ENCODE measurements at regions not wholly inside any gene's neighbourhood (a gene's known extent, or its start where the extent isn't known, plus 50 kb on each side); places are given as distances from the start of the nearest gene placed in this dataset.
"Not testable (repeated sequence)": the region's sequence is repeated elsewhere in the genome, so short reads cannot be mapped to it uniquely, and the experiment has no call there.

DNA sequence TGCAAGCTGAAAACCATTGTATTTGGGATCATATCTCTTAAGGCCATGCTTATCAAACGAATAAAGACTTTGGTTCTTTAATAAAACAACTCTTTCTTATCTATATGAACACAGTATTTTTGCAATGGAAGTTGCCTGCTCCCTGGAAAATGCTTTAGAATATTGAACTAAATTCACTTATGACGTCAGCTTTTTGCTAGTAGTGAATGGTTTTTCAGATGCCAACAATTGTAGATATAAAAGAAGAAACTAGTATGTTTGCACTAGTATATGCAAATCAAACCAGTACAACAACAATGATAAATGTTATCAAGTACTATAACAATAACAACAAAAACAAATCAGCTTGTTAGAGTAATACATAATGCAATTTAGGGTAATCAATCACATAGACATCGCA is 1462.9 kb downstream of the SUCLG1 start:
- DNase-seq (ENCODE audit: low read depth, low spot score) = no peak
- Histone ChIP-seq H3K4me3 (no peak overlapping the region), H3K9me3 (ENCODE audit: low read depth, low read length) (no peaks in the 10 kb centered on the region), H3K27ac (no peak overlapping the region), H3K36me3 (ENCODE audit: insufficient read depth, low read length) (no peaks in the 10 kb centered on the region), H3K9ac (ENCODE audit: insufficient read length) (no peak overlapping the region)
- no peak for TF ChIP-seq EZH2 (IDR thresholded peaks at IDR 0.05)

DNA sequence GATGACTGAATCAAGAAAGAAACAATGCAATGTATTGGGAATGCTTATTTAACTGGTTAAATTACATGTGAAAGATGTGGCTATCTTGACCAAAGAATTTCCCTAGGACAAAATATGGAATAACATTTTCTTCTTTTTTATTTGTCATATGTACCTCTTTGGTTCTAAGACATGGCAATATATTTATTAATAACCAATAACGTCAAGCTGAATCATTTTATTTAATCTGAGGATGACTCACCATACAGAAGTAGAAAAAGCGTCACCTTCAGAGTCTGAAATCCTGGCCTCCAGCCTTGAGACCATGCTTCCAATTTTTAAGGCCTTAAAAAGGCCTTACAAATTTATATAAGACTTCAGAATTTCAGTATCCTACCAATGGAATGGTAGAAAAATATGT is 1464.9 kb downstream of the SUCLG1 start:
- H3K27ac ChIP-seq = no peak overlapping the region
- no peaks in the 10 kb centered on the region for H3K36me3 ChIP-seq (ENCODE audit: insufficient read depth, low read length)
- no peak for DNase-seq (ENCODE audit: low read depth, low spot score)
- no peak overlapping the region for H3K4me3 ChIP-seq
- no peak overlapping the region for H3K9ac ChIP-seq (ENCODE audit: insufficient read length)
- H3K9me3 ChIP-seq (ENCODE audit: low read depth, low read length) = no peaks in the 10 kb centered on the region
- TF ChIP-seq POLR2AphosphoS5 (IDR thresholded peaks at IDR 0.05; ENCODE audit: borderline replicate concordance, low read depth, low read length) (no peak), EZH2 (IDR thresholded peaks at IDR 0.05) (no peak), FOXP2 (optimal IDR thresholded peaks at IDR 0.05; ENCODE audit: control extremely low read depth, extremely low read length, insufficient read depth) (no peak)

DNA sequence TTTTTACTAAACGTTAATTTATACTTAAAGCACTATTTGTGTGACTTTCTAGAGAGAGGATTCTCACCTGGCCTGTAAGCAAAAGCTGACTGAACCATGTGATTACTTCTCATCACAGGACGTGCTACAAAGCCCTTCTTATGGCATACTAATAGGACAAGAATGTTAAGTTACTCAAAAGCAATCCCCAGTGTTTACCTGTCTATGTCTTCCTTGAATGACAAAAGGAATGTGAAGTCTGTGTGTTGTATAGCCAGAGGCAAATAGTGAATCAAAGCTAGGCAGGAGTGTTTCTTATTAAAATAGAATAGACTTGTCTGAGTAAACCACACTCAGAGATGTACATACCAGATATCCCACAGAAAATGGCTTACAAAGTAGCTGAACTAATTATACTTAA is 1465.5 kb downstream of the SUCLG1 start:
- TF ChIP-seq POLR2AphosphoS5 (IDR thresholded peaks at IDR 0.05; ENCODE audit: borderline replicate concordance, low read depth, low read length) (no peak), FOXP2 (optimal IDR thresholded peaks at IDR 0.05; ENCODE audit: control extremely low read depth, extremely low read length, insufficient read depth) (no peak), EZH2 (IDR thresholded peaks at IDR 0.05) (no peak)
- H3K4me3 ChIP-seq = no peak overlapping the region
- no peak for DNase-seq (ENCODE audit: low read depth, low spot score)
- no peak overlapping the region for H3K27ac ChIP-seq
- H3K36me3 ChIP-seq (ENCODE audit: insufficient read depth, low read length) = no peaks in the 10 kb centered on the region
- no peak overlapping the region for H3K9ac ChIP-seq (ENCODE audit: insufficient read length)
- no peaks in the 10 kb centered on the region for H3K9me3 ChIP-seq (ENCODE audit: low read depth, low read length)

- TF ChIP-seq EZH2 (IDR thresholded peaks at IDR 0.05) (no peak), POLR2AphosphoS5 (IDR thresholded peaks at IDR 0.05; ENCODE audit: borderline replicate concordance, low read depth, low read length) (no peak), FOXP2 (optimal IDR thresholded peaks at IDR 0.05; ENCODE audit: control extremely low read depth, extremely low read length, insufficient read depth) (no peak)
- DNase-seq (ENCODE audit: low read depth, low spot score) = no peak
- Histone ChIP-seq H3K9ac (ENCODE audit: insufficient read length) (no peak overlapping the region), H3K27ac (no peak overlapping the region), H3K9me3 (ENCODE audit: low read depth, low read length) (no peaks in the 10 kb centered on the region), H3K4me3 (no peak overlapping the region), H3K36me3 (ENCODE audit: insufficient read depth, low read length) (no peaks in the 10 kb centered on the region)
Measured at GRCh38 chr2:82992968-82993367, 1466.1 kb downstream of the SUCLG1 start.

DNA sequence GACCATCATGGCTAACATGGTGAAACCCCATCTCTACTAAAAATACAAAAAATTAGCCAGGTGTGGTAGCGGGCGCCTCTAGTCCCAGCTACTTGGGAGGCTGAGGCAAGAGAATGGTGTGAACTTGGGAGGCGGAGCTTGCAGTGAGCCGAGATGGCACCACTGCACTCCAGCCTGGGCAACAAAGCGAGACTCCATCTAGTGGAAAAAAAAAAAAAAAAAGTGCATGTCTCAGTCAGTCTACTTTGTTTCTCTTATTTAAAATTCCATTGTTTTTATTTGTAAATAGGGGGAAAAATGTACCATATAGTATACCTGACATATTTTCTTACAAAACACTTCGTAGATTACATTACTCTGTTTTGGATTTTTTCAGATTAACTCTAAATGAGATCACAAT is 1471.4 kb downstream of the SUCLG1 start:
- H3K9ac ChIP-seq (ENCODE audit: insufficient read length); H3K36me3 ChIP-seq (ENCODE audit: insufficient read depth, low read length); H3K27ac ChIP-seq; H3K9me3 ChIP-seq (ENCODE audit: low read depth, low read length); H3K4me3 ChIP-seq; DNase-seq (ENCODE audit: low read depth, low spot score): not testable (repeated sequence)

- H3K9ac ChIP-seq (ENCODE audit: insufficient read length) = no peak overlapping the region
- no peak overlapping the region for H3K4me3 ChIP-seq
- no peaks in the 10 kb centered on the region for H3K36me3 ChIP-seq (ENCODE audit: insufficient read depth, low read length)
- no peak overlapping the region for H3K27ac ChIP-seq
- no peak for TF ChIP-seq POLR2AphosphoS5 (IDR thresholded peaks at IDR 0.05; ENCODE audit: borderline replicate concordance, low read depth, low read length)
- TF ChIP-seq FOXP2 (optimal IDR thresholded peaks at IDR 0.05; ENCODE audit: control extremely low read depth, extremely low read length, insufficient read depth) = no peak
- TF ChIP-seq EZH2 (IDR thresholded peaks at IDR 0.05) = no peak
- DNase-seq (ENCODE audit: low read depth, low spot score) = no peak
- H3K9me3 ChIP-seq (ENCODE audit: low read depth, low read length) = no peaks in the 10 kb centered on the region
Measured at GRCh38 chr2:82986899-82987298, 1472.2 kb downstream of the SUCLG1 start.

- no peak overlapping the region for H3K27ac ChIP-seq
- no peaks in the 10 kb centered on the region for H3K36me3 ChIP-seq (ENCODE audit: insufficient read depth, low read length)
- H3K4me3 ChIP-seq = no peak overlapping the region
- no peaks in the 10 kb centered on the region for H3K9me3 ChIP-seq (ENCODE audit: low read depth, low read length)
- DNase-seq (ENCODE audit: low read depth, low spot score) = no peak
- TF ChIP-seq POLR2AphosphoS5 (IDR thresholded peaks at IDR 0.05; ENCODE audit: borderline replicate concordance, low read depth, low read length) (no peak), EZH2 (IDR thresholded peaks at IDR 0.05) (no peak), FOXP2 (optimal IDR thresholded peaks at IDR 0.05; ENCODE audit: control extremely low read depth, extremely low read length, insufficient read depth) (no peak)
- no peak overlapping the region for H3K9ac ChIP-seq (ENCODE audit: insufficient read length)
Measured at GRCh38 chr2:82985572-82986197, 1473.4 kb downstream of the SUCLG1 start.

DNA sequence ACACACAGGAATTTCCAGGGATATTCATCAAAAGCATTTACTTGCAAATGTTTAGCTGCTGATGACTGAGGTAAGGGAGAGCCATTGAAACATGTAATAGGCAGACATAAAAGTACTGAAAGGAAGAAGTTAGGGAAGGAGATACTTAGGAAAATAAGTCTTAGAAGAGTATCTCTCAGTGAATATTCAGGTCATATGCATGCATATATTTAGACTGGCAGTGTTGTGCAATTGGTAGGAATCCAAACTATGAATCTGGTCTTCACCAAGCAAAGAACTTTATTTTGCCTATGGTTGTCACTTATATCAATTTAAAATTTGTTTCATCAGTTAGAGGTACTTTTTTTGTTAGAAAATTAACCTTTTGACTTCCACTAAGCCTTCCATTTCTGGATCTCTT is 1490.7 kb downstream of the SUCLG1 start:
- H3K4me3 ChIP-seq = no peak overlapping the region
- no peak for TF ChIP-seq EZH2 (IDR thresholded peaks at IDR 0.05)
- TF ChIP-seq FOXP2 (optimal IDR thresholded peaks at IDR 0.05; ENCODE audit: control extremely low read depth, extremely low read length, insufficient read depth) = no peak
- TF ChIP-seq POLR2AphosphoS5 (IDR thresholded peaks at IDR 0.05; ENCODE audit: borderline replicate concordance, low read depth, low read length) = no peak
- no peaks in the 10 kb centered on the region for H3K36me3 ChIP-seq (ENCODE audit: insufficient read depth, low read length)
- no peak overlapping the region for H3K27ac ChIP-seq
- no peak overlapping the region for H3K9ac ChIP-seq (ENCODE audit: insufficient read length)
- no peak for DNase-seq (ENCODE audit: low read depth, low spot score)
- H3K9me3 ChIP-seq (ENCODE audit: low read depth, low read length) = no peaks in the 10 kb centered on the region

DNA sequence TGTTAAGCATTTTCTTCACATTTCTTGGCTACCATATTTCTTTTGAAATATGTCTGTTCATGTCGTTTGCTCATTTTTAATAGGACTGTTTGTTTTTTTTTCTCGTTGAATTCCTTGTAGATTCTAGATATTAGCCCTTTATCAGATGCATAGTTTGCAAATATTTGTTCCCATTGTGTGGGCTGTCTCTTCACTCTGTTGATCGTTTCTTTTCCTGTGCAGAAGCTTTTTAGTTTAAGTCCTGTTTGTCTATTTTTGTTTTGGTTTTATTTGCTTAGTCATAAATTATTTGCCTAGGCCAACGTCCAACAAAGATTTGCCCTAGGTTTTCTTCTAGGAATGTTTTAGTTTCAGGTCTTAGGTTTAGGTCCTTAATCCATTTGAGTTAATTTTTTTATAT is 1494.7 kb downstream of the SUCLG1 start:
- TF ChIP-seq FOXP2 (optimal IDR thresholded peaks at IDR 0.05; ENCODE audit: control extremely low read depth, extremely low read length, insufficient read depth) (no peak), EZH2 (IDR thresholded peaks at IDR 0.05) (no peak), POLR2AphosphoS5 (IDR thresholded peaks at IDR 0.05; ENCODE audit: borderline replicate concordance, low read depth, low read length) (no peak)
- DNase-seq (ENCODE audit: low read depth, low spot score) = no peak
- Histone ChIP-seq H3K9me3 (ENCODE audit: low read depth, low read length) (no peaks in the 10 kb centered on the region), H3K4me3 (no peak overlapping the region), H3K9ac (ENCODE audit: insufficient read length) (no peak overlapping the region), H3K36me3 (ENCODE audit: insufficient read depth, low read length) (no peaks in the 10 kb centered on the region), H3K27ac (no peak overlapping the region)

Measured in SK-N-MC (cell line).